Fibroblast of lung (primary cell): ENCODE measurements at regions not wholly inside any gene's neighbourhood (a gene's known extent, or its start where the extent isn't known, plus 50 kb on each side); places are given as distances from the start of the nearest gene placed in this dataset.

Source experiments
- DNase-seq, 2 donors: peaks; one replicate each; pipeline versions ENCODE4 v3.0.0 to v3.0.0-alpha.2; 2010; ENCODE audit warnings: low read depth in 2 of 2
- H2AFZ ChIP-seq: 2 replicates; pipeline ENCODE4 v1.5.1; 2012; ENCODE audit warnings: low read length, control low read depth, inconsistent platforms
- H3K27ac ChIP-seq: 2 replicates; pipeline ENCODE4 v1.5.1; 2011; ENCODE audit warnings: low read length, control low read depth; ENCODE audit not compliant: insufficient read depth
- H3K27me3 ChIP-seq: 2 replicates; pipeline ENCODE4 v1.5.1; 2011; ENCODE audit warnings: mild to moderate bottlenecking, low read length; ENCODE audit not compliant: control insufficient read depth, insufficient read depth
- H3K36me3 ChIP-seq: 2 replicates; pipeline ENCODE4 v1.5.1; 2011; ENCODE audit warnings: low read length; ENCODE audit not compliant: control insufficient read depth, insufficient read depth
- H3K4me1 ChIP-seq: 2 replicates; pipeline ENCODE4 v1.5.1; 2011; ENCODE audit warnings: low read length; ENCODE audit not compliant: control insufficient read depth, insufficient read depth; ENCODE audit errors: extremely low read depth
- H3K4me2 ChIP-seq: 2 replicates; pipeline ENCODE4 v1.5.1; 2011; ENCODE audit warnings: low read length, control low read depth; ENCODE audit not compliant: insufficient read depth; ENCODE audit errors: extremely low read depth
- H3K4me3 ChIP-seq, 4 experiments: fragments of 200-600 bp in 1 of 4; sonication (generic) in 1 of 4; replicated peaks in 1 of 4; 2 replicates each; pipeline ENCODE4 v1.5.1; 2011 to 2016; ENCODE audit warnings: low read length in 4 of 4, low read depth in 3 of 4, mild to moderate bottlenecking in 3 of 4, control low read depth in 2 of 4, inconsistent platforms in 1 of 4, mixed read lengths in 1 of 4; ENCODE audit not compliant: insufficient read depth in 1 of 4; ENCODE audit errors: control extremely low read depth in 1 of 4
- H3K79me2 ChIP-seq: 2 replicates; pipeline ENCODE4 v1.5.1; 2012; ENCODE audit warnings: mild to moderate bottlenecking, low read length, inconsistent platforms; ENCODE audit not compliant: control insufficient read depth, insufficient read depth
- H3K9ac ChIP-seq: 2 replicates; pipeline ENCODE4 v1.5.1; 2011; ENCODE audit warnings: mild to moderate bottlenecking, low read length, control low read depth; ENCODE audit not compliant: insufficient read depth
- H3K9me3 ChIP-seq: 2 replicates; pipeline ENCODE4 v1.5.1; 2012; ENCODE audit warnings: low read depth, low read length; ENCODE audit not compliant: control insufficient read depth, insufficient read depth
- H4K20me1 ChIP-seq: 2 replicates; pipeline ENCODE4 v1.5.1; 2011; ENCODE audit warnings: low read length; ENCODE audit not compliant: control insufficient read depth, insufficient read depth; ENCODE audit errors: extremely low read depth
- EZH2 ChIP-seq: IDR thresholded peaks from 2 replicates; pipeline ENCODE4 v1.5.1; 2012; ENCODE audit warnings: low read length, control low read depth, mild to moderate bottlenecking; ENCODE audit errors: missing control alignments
- TF ChIP-seq, protein P1 (sequence below), 2 donors: IDR thresholded peaks in 1 of 2; conservative IDR thresholded peaks in 1 of 2; 1 replicate in 1 of 2; 2 replicates in 1 of 2; pipeline ENCODE4 v1.5.1; 2011 to 2012; ENCODE audit warnings: low read length in 2 of 2, control low read depth in 1 of 2, inconsistent platforms in 1 of 2, low read depth in 1 of 2, mild to moderate bottlenecking in 1 of 2

DNA sequence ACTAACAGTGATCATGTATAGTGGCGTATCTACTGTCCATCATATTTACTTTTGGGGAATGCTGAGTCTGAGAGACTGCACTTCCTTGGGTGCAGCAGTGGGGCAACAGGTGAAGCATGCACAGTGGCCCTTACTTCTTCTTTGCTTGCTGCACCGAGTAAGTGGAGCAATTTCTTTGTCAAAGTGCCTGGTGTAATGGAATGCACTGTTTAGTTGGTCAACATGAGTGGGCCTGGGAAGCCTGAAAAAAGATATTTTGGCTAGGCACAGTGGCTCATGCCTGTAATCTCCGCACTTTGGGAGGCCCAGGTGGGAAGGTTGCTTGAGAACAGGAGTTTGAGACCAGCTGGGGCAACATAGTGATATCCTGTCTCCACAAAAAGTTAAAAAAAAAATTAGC lies 94.9 kb downstream of the OLFM4 start:
- no peak for DNase-seq
- no peaks in the 10 kb centered on the region for H4K20me1 ChIP-seq
- no peaks in the 10 kb centered on the region for H3K4me1 ChIP-seq
- H3K27me3 ChIP-seq, result no peaks in the 10 kb centered on the region
- no peak overlapping the region for H3K27ac ChIP-seq
- no peak overlapping the region for H2AFZ ChIP-seq
- H3K4me2 ChIP-seq, result no peak overlapping the region
- TF ChIP-seq, protein P1, sequence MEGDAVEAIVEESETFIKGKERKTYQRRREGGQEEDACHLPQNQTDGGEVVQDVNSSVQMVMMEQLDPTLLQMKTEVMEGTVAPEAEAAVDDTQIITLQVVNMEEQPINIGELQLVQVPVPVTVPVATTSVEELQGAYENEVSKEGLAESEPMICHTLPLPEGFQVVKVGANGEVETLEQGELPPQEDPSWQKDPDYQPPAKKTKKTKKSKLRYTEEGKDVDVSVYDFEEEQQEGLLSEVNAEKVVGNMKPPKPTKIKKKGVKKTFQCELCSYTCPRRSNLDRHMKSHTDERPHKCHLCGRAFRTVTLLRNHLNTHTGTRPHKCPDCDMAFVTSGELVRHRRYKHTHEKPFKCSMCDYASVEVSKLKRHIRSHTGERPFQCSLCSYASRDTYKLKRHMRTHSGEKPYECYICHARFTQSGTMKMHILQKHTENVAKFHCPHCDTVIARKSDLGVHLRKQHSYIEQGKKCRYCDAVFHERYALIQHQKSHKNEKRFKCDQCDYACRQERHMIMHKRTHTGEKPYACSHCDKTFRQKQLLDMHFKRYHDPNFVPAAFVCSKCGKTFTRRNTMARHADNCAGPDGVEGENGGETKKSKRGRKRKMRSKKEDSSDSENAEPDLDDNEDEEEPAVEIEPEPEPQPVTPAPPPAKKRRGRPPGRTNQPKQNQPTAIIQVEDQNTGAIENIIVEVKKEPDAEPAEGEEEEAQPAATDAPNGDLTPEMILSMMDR (conservative IDR thresholded peaks at IDR 0.05 in 1 of 2, IDR thresholded peaks at IDR 0.05 in 1 of 2; ENCODE audit: low read depth in 1 of 2, low read length in 2 of 2), result no peak
- TF ChIP-seq EZH2, result no peak
- no peaks in the 10 kb centered on the region for H3K9me3 ChIP-seq
- H3K4me3 ChIP-seq, result no peak overlapping the region
- H3K36me3 ChIP-seq, result no peaks in the 10 kb centered on the region
- no peaks in the 10 kb centered on the region for H3K79me2 ChIP-seq
- no peak overlapping the region for H3K9ac ChIP-seq

DNA sequence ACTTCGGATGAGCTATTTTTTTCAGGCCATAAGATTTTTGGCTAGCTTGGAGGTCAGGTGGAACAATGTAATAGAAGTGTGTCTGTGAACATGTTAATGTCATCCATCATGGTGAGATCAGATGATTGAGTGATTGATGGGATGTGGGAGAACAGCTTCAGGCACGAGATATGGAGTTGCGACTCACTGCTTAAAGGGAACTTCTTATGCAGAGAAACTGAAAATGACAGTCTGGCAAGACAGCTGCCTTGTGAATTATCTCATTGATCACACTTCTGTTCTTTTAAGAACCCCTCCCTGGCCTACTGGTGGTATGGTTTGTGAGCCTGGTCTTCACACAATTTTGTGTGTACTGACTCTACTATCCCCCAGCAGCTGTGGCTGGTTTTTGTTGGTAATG lies 96.0 kb downstream of the OLFM4 start:
- DNase-seq, result no peak
- Histone ChIP-seq H4K20me1 (no peaks in the 10 kb centered on the region), H3K4me1 (no peaks in the 10 kb centered on the region), H3K27me3 (no peaks in the 10 kb centered on the region), H3K36me3 (no peaks in the 10 kb centered on the region), H3K4me2 (no peak overlapping the region), H3K9ac (no peak overlapping the region), H3K79me2 (no peaks in the 10 kb centered on the region), H3K4me3 (no peak overlapping the region), H3K9me3 (no peaks in the 10 kb centered on the region), H2AFZ (no peak overlapping the region), H3K27ac (no peak overlapping the region)
- TF ChIP-seq EZH2, result no peak
- TF ChIP-seq, protein P1 (conservative IDR thresholded peaks at IDR 0.05 in 1 of 2, IDR thresholded peaks at IDR 0.05 in 1 of 2; ENCODE audit: low read depth in 1 of 2, low read length in 2 of 2), result no peak

DNA sequence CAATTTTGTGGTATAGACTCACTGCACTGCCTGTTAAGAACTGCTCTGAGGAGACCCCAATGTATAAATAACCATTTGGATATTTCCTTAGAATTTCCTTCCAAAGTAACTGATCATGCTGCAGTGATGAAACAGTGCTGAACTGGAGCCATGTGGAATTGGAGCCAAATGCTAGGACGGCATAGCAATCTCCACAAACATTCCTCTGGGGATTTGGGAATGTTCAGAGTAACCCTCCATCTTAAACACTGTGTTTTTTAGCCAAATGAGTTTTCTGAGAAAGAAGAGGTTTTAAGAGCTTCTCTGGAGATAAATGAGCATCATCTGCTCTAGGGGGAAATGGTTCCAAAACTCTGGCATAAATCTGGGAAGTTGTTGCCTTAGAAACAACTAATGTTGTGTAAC lies 98.2 kb downstream of the OLFM4 start:
- Histone ChIP-seq H3K27me3 (no peaks in the 10 kb centered on the region), H3K9me3 (no peaks in the 10 kb centered on the region), H3K9ac (no peak overlapping the region), H3K4me3 (no peak overlapping the region), H4K20me1 (no peaks in the 10 kb centered on the region), H3K27ac (no peak overlapping the region), H2AFZ (no peak overlapping the region), H3K79me2 (no peaks in the 10 kb centered on the region), H3K4me1 (no peaks in the 10 kb centered on the region), H3K36me3 (no peaks in the 10 kb centered on the region), H3K4me2 (no peak overlapping the region)
- no peak for TF ChIP-seq EZH2
- TF ChIP-seq, protein P1 (conservative IDR thresholded peaks at IDR 0.05 in 1 of 2, IDR thresholded peaks at IDR 0.05 in 1 of 2; ENCODE audit: low read depth in 1 of 2, low read length in 2 of 2), result no peak
- DNase-seq, result peak; percentile 9 to 26
